Adrenal gland (tissue), 9 donors: ENCODE measurements at regions not wholly inside any gene's neighbourhood (a gene's known extent, or its start where the extent isn't known, plus 50 kb on each side); places are given as distances from the start of the nearest gene placed in this dataset.
A peak's percentile ranks its signal among the peaks of the same experiment; 100 is the strongest.

Source experiments
- DNase-seq, 7 donors: peaks; one replicate each; pipeline ENCODE4 v3.0.0-alpha.2; 2019 to 2020
- H3K27ac ChIP-seq, 5 donors: fragments of 200-600 bp; sonication (generic) in 4 of 5; 1 replicate in 3 of 5; 2 replicates in 2 of 5; pipeline versions ENCODE4 v1.5.1 to v1.8.0; 2016 to 2020; ENCODE audit warnings: mild to moderate bottlenecking in 1 of 5
- H3K27me3 ChIP-seq: fragments of 200-600 bp; 2 replicates; pipeline ENCODE4 v1.8.0; 2021
- H3K36me3 ChIP-seq, 2 donors: fragments of 200-600 bp; replicated peaks in 1 of 2; 1 replicate in 1 of 2; 2 replicates in 1 of 2; pipeline versions ENCODE4 v1.5.1 to v1.8.0; 2018 to 2022
- H3K4me1 ChIP-seq, 2 donors: fragments of 200-600 bp; replicated peaks in 1 of 2; 1 replicate in 1 of 2; 2 replicates in 1 of 2; pipeline versions ENCODE4 v1.5.1 to v1.8.0; 2018 to 2021
- H3K4me3 ChIP-seq, 4 donors: fragments of 200-600 bp; sonication (generic) in 3 of 4; one replicate each; pipeline ENCODE4 v1.5.1; 2016 to 2018
- H3K9me3 ChIP-seq, 3 donors: fragments of 200-600 bp; sonication (generic) in 1 of 3; replicated peaks in 1 of 3; 1 replicate in 2 of 3; 2 replicates in 1 of 3; pipeline versions ENCODE4 v1.5.1 to v1.8.0; 2016 to 2021
- POLR2A ChIP-seq, 2 donors: fragments of 450-650 bp; IDR thresholded peaks; one replicate each; pipeline ENCODE4 v1.6.1; 2017; ENCODE audit warnings: antibody characterized with exemption in 2 of 2, mild to moderate bottlenecking in 2 of 2, moderate library complexity in 1 of 2
- WGBS, 4 donors: extraction: QIAGEN DNeasy Blood & Tissue Kit in 2 of 4; methylation state at CpG; one replicate each; pipeline versions ENCODE4 v1.1.5 to v1.1.7; 2013 to 2017; 5-methylcytosine and 5-hydroxymethylcytosine counted together
- intact Hi-C, 2 donors: fragments of 100-400 bp; cut with DNase I; formaldehyde crosslinking; loops; one replicate each; pipeline versions ENCODE4 v1.14.1 to v1.15.0; 2022 to 2023
- TF ChIP-seq, protein P1 (sequence below), 6 experiments: fragments of 450-650 bp in 4 of 6; fragments of 200-600 bp in 2 of 6; sonication (generic) in 1 of 6; IDR thresholded peaks; 1 replicate in 5 of 6; 2 replicates in 1 of 6; pipeline versions ENCODE4 v1.5.1 to v1.8.0; 2016 to 2021; ENCODE audit warnings: antibody characterized with exemption in 6 of 6, mild to moderate bottlenecking in 2 of 6, moderate library complexity in 1 of 6
- donor health status: healthy with polysubstance abuse.
- donor health status: Bipolar disorder and iron deficiency.
- donor health status: DM: yes; HTN: yes; CAD: no.
- donor health status: DM: no; HTN: no; CAD: no.
- donor health status: DM: no; HTN: no; CAD: no.

DNA sequence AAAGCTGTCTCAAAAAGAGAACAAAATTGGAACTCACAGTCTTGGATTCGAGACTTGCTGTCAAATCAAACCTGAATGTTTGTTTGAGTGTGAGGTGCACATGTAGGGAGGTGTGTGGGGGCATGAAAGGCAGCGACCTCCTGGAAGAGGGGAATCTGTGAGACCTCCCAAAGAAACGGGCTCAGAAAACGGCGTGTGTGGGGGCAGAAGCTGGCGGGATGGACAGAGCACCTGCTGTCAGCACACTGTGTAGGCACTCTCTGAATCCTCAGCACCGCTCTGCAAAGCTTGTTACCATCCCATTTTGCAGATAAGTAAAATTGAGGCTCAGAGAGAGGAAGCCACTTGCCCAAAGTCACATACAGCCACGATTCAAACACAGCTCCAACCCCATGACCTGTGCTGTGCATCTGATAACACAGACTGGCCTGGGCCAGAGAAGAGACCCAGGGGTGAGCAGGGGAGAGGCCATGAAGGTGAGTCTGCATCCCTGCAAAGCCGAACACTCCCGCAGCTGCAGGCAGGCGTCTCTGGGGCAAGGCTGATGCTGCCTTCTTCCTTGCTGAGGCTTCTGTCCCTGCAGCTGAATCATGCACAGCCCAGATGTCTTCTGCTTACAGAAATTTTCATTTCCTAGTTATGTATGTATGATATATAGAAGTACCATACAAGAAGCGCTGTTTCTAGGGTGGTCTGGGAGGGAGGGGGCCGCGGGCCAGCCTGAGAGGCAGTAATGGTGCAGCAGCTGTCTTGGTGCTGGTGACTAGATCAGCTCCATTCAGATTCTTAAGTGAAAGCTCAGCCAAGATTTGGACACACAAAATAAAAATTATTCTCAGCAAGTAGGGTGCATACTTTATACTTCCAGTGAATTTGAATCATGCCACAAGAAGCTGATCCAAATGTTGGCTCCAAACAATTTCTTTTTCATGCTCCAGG lies 67.3 kb upstream of the SHISAL1 start:
- WGBS, 4 donors, result 75 to 83% (median 78%) methylated on average over 13 to 14 of the region's 14 CpGs
- DNase-seq, result no peak
- Histone ChIP-seq H3K27me3 (no peaks in the 10 kb centered on the region), H3K4me3 (no peak overlapping the region), H3K4me1 (peaks cover 0 to 4% of the 10 kb centered on the region in 2 donors), H3K9me3 (no peaks in the 10 kb centered on the region), H3K36me3 (no peaks in the 10 kb centered on the region), H3K27ac (no peak overlapping the region)
- intact Hi-C loops, result no loop called here
- TF ChIP-seq POLR2A (IDR thresholded peaks at IDR 0.05), result no peak
- TF ChIP-seq, protein P1, sequence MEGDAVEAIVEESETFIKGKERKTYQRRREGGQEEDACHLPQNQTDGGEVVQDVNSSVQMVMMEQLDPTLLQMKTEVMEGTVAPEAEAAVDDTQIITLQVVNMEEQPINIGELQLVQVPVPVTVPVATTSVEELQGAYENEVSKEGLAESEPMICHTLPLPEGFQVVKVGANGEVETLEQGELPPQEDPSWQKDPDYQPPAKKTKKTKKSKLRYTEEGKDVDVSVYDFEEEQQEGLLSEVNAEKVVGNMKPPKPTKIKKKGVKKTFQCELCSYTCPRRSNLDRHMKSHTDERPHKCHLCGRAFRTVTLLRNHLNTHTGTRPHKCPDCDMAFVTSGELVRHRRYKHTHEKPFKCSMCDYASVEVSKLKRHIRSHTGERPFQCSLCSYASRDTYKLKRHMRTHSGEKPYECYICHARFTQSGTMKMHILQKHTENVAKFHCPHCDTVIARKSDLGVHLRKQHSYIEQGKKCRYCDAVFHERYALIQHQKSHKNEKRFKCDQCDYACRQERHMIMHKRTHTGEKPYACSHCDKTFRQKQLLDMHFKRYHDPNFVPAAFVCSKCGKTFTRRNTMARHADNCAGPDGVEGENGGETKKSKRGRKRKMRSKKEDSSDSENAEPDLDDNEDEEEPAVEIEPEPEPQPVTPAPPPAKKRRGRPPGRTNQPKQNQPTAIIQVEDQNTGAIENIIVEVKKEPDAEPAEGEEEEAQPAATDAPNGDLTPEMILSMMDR (IDR thresholded peaks at IDR 0.05), result no peak

DNA sequence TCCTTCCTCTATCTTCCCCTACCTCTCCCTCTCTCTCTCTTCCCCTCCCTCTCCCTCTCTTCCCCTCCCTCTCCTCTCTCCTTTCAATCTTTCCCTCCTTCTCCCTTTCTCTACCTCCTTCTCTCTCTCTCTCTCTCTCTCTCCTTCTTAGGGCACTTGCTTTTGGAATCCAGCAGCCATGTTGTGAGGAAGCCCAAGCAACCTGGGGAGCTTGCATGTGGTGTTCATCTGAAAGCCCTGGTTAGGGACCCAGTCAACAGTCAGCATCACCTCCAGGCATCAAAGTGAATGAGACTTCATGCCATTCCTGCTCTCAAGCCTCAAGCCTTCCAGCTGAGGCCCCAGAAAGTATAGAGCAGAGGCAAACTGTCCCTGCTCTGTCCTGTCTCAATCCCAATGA lies 65.6 kb upstream of the SHISAL1 start:
- Histone ChIP-seq H3K4me3 (no peak overlapping the region), H3K27ac (no peak overlapping the region), H3K9me3 (no peaks in the 10 kb centered on the region), H3K27me3 (no peaks in the 10 kb centered on the region), H3K4me1 (peaks cover 0 to 4% of the 10 kb centered on the region in 2 donors), H3K36me3 (no peaks in the 10 kb centered on the region)
- no peak for DNase-seq
- TF ChIP-seq, protein P1 (IDR thresholded peaks at IDR 0.05), result no peak
- no peak for TF ChIP-seq POLR2A (IDR thresholded peaks at IDR 0.05)
- intact Hi-C loops, result no loop called here

DNA sequence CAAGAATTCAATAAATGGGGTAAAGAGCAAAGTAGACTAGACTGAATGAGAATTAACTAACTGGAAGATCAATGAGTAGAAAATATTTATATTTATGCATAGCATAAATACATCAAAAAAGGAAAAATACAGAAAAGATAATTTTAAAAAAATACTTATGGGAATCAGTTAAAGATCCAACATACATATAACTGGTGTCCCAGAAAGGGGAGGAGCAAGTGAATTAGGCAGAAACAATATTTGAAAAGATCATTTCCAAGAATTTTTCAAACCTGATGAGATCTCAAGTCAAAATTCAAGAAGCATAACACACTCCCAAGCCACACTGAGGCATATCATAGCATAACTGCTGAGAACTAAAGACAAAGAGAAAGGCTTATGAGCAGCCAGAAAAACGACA lies 62.7 kb upstream of the SHISAL1 start:
- no peak for DNase-seq
- H3K36me3 ChIP-seq, result no peaks in the 10 kb centered on the region
- no peaks in the 10 kb centered on the region for H3K9me3 ChIP-seq
- no peaks in the 10 kb centered on the region for H3K27me3 ChIP-seq
- TF ChIP-seq, protein P1 (IDR thresholded peaks at IDR 0.05), result no peak
- no peak for TF ChIP-seq POLR2A (IDR thresholded peaks at IDR 0.05)
- no peak overlapping the region for H3K27ac ChIP-seq
- WGBS, 4 donors, result 63 to 72% (median 68%) methylated on average over 1 of the region's 1 CpG
- intact Hi-C loops, result no loop called here
- H3K4me3 ChIP-seq, result no peak overlapping the region
- no peaks in the 10 kb centered on the region for H3K4me1 ChIP-seq

DNA sequence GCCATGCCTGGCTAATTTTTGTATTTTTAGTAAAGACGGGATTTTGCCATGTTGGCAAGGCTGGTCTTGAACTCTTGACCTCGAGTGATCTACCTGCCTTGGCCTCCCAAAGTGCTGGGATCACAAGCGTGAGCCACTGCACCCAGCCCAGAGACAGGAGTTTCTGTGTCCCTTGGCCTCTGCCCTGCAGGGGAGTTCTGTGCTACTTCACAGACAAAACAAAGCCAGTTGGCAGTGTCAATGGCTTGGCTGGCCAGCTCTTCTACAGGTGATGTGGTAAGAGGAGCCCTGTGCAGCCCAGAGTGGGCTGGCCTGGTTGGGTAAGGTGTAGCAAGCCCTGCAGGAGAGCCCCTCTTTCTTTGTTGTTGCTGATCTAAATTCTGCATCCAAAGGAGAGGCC lies 60.5 kb upstream of the SHISAL1 start:
- Histone ChIP-seq H3K27me3 (no peaks in the 10 kb centered on the region), H3K36me3 (no peaks in the 10 kb centered on the region), H3K4me3 (no peak overlapping the region), H3K4me1 (no peaks in the 10 kb centered on the region), H3K27ac (no peak overlapping the region), H3K9me3 (no peaks in the 10 kb centered on the region)
- TF ChIP-seq POLR2A (IDR thresholded peaks at IDR 0.05), result no peak
- TF ChIP-seq, protein P1 (IDR thresholded peaks at IDR 0.05), result no peak
- WGBS, 4 donors, result 68 to 93% (median 78%) methylated on average over 3 of the region's 3 CpGs
- DNase-seq, result peak in 1 of 7 donors; percentile 3
- intact Hi-C loops, result no loop called here
